ENCODE measurements at regions not wholly inside any gene's neighbourhood (a gene's known extent, or its start where the extent isn't known, plus 50 kb on each side); places are given as distances from the start of the nearest gene placed in this dataset.
"Not testable (repeated sequence)": the region's sequence is repeated elsewhere in the genome, so short reads cannot be mapped to it uniquely, and the experiment has no call there.

GRCh38 chr5:7263398-7264015, 132.4 kb upstream of the ADCY2 start:
- not testable (repeated sequence) for TF ChIP-seq YY1 (IDR thresholded peaks at IDR 0.05; ENCODE audit: insufficient read depth, insufficient read length); ZNF274 (IDR thresholded peaks at IDR 0.05; ENCODE audit: low read depth, low read length); SUZ12 (IDR thresholded peaks at IDR 0.05; ENCODE audit: extremely low read depth, insufficient read depth, insufficient read length)
